H1 (cell line): ENCODE measurements at regions not wholly inside any gene's neighbourhood (a gene's known extent, or its start where the extent isn't known, plus 50 kb on each side); places are given as distances from the start of the nearest gene placed in this dataset.

Experiments
- CTCF ChIA-PET: fragments of 300-600 bp; sonication (Branson Sonifier 250); formaldehyde crosslinking; loops from one replicate; lab custom pipeline; 2021; ENCODE audit not compliant: partially characterized antibody; lab: Charles Lee
- POLR2A ChIA-PET: fragments of 300-600 bp; sonication (Branson Sonifier 250); formaldehyde crosslinking; loops from one replicate; lab custom pipeline; 2021; ENCODE audit warnings: inconsistent platforms; ENCODE audit not compliant: partially characterized antibody; lab: Charles Lee
- DNase-seq, 2 experiments: peaks; one replicate each; pipeline versions ENCODE4 v3.0.0 to v3.0.0-alpha.2; 2010 to 2022; ENCODE audit warnings: low spot score in 2 of 2, low read depth in 1 of 2, mixed read lengths in 1 of 2
- FAIRE-seq: peaks from 2 replicates; lab custom pipeline; 2011; peaks lifted over from hg19 to GRCh38; lab: Jason Lieb, UNC
- H2AFZ ChIP-seq: 2 replicates; pipeline ENCODE4 v1.8.1; 2012; ENCODE audit warnings: low read length, inconsistent platforms
- H2AK5ac ChIP-seq: 2 replicates; pipeline ENCODE4 v1.6.1; 2013; ENCODE audit warnings: low read depth, low read length
- H2BK120ac ChIP-seq: replicated peaks from 2 replicates; pipeline ENCODE3; 2013; ENCODE audit warnings: low read depth, low read length, inconsistent platforms
- H2BK12ac ChIP-seq: 2 replicates; pipeline ENCODE4 v1.6.1; 2013; ENCODE audit warnings: low read depth, low read length
- H2BK15ac ChIP-seq: 2 replicates; pipeline ENCODE4 v1.6.1; 2013; ENCODE audit warnings: low read length
- H2BK20ac ChIP-seq: 2 replicates; pipeline ENCODE4 v1.6.1; 2013; ENCODE audit warnings: low read length
- H2BK5ac ChIP-seq: 2 replicates; pipeline ENCODE4 v1.6.1; 2013; ENCODE audit warnings: low read depth, low read length
- H3K14ac ChIP-seq: 2 replicates; pipeline ENCODE4 v1.6.1; 2013; ENCODE audit warnings: inconsistent platforms; ENCODE audit not compliant: insufficient read length
- H3K18ac ChIP-seq: 2 replicates; pipeline ENCODE4 v1.6.1; 2013; ENCODE audit warnings: low read length; ENCODE audit errors: extremely low read depth
- H3K23ac ChIP-seq: 2 replicates; pipeline ENCODE4 v1.6.1; 2013; ENCODE audit warnings: inconsistent platforms; ENCODE audit not compliant: insufficient read length
- H3K23me2 ChIP-seq: 2 replicates; pipeline ENCODE4 v1.6.1; 2013; ENCODE audit warnings: low read depth, low read length
- H3K27ac ChIP-seq: 2 replicates; pipeline ENCODE4 v1.6.1; 2011; ENCODE audit warnings: low read depth, low read length, inconsistent platforms
- H3K27me3 ChIP-seq, 4 experiments: replicated peaks in 1 of 4; 1 replicate in 1 of 4; 2 replicates in 3 of 4; pipeline versions ENCODE4 v1.6.1 to v1.8.1; 2011 to 2013; ENCODE audit warnings: low read length in 3 of 4, mild to moderate bottlenecking in 3 of 4, inconsistent platforms in 2 of 4, mixed read lengths in 2 of 4, moderate library complexity in 1 of 4; ENCODE audit not compliant: control insufficient read depth in 3 of 4, insufficient read depth in 3 of 4; ENCODE audit errors: extremely low read depth in 1 of 4
- H3K36me3 ChIP-seq, 4 experiments: 2 replicates each; pipeline versions ENCODE4 v1.6.1 to v1.8.1; 2011 to 2013; ENCODE audit warnings: mild to moderate bottlenecking in 4 of 4, low read length in 3 of 4, moderate library complexity in 2 of 4, control low read depth in 1 of 4, inconsistent platforms in 1 of 4; ENCODE audit not compliant: insufficient read depth in 4 of 4, control insufficient read depth in 2 of 4
- H3K4ac ChIP-seq: replicated peaks from 2 replicates; pipeline ENCODE3; 2013; ENCODE audit warnings: low read length, low read depth, mixed read lengths, inconsistent platforms; ENCODE audit not compliant: insufficient read length
- H3K4me1 ChIP-seq, 4 experiments: replicated peaks in 1 of 4; 1 replicate in 1 of 4; 2 replicates in 3 of 4; pipeline versions ENCODE4 v1.6.1 to v1.8.1; 2011 to 2013; ENCODE audit warnings: low read length in 3 of 4, inconsistent platforms in 2 of 4, mixed read lengths in 1 of 4; ENCODE audit not compliant: insufficient read depth in 4 of 4, control insufficient read depth in 3 of 4
- H3K4me2 ChIP-seq, 2 experiments: 2 replicates each; pipeline versions ENCODE4 v1.6.1 to v1.8.1; 2011 to 2013; ENCODE audit warnings: low read depth in 2 of 2, low read length in 2 of 2, control low read depth in 1 of 2, inconsistent platforms in 1 of 2, mild to moderate bottlenecking in 1 of 2; ENCODE audit not compliant: insufficient read depth in 1 of 2
- H3K4me3 ChIP-seq, 4 experiments: fragments of 200-600, 300-600 bp in 1 of 4; sonication (generic), shearing (Covaris generic), sonication (Bioruptor Twin) in 1 of 4; 2 replicates each; pipeline versions ENCODE4 v1.5.1 to v1.8.1; 2011 to 2016; ENCODE audit warnings: low read length in 4 of 4, low read depth in 3 of 4, control low read depth in 2 of 4, inconsistent platforms in 2 of 4, mild to moderate bottlenecking in 2 of 4, mixed read lengths in 1 of 4, moderate library complexity in 1 of 4; ENCODE audit not compliant: insufficient read depth in 2 of 4; ENCODE audit errors: extremely low read depth in 1 of 4
- H3K56ac ChIP-seq: replicated peaks from 2 replicates; pipeline ENCODE3; 2013; ENCODE audit warnings: low read depth, mild to moderate bottlenecking, mixed read lengths, low read length, inconsistent platforms; ENCODE audit not compliant: insufficient read length
- H3K79me1 ChIP-seq: 2 replicates; pipeline ENCODE4 v1.6.1; 2013; ENCODE audit warnings: low read depth, low read length, control low read depth
- H3K79me2 ChIP-seq, 2 experiments: 2 replicates each; pipeline versions ENCODE4 v1.6.1 to v1.8.1; 2012 to 2013; ENCODE audit warnings: low read length in 2 of 2, mild to moderate bottlenecking in 2 of 2, inconsistent platforms in 1 of 2; ENCODE audit not compliant: insufficient read depth in 2 of 2, control insufficient read depth in 1 of 2
- H3K9ac ChIP-seq, 4 experiments: replicated peaks in 1 of 4; 1 replicate in 1 of 4; 2 replicates in 3 of 4; pipeline versions ENCODE4 v1.6.1 to v1.8.1; 2011 to 2013; ENCODE audit warnings: low read depth in 3 of 4, low read length in 3 of 4, control low read depth in 2 of 4, mild to moderate bottlenecking in 2 of 4, moderate library complexity in 2 of 4, inconsistent platforms in 1 of 4; ENCODE audit errors: extremely low read depth in 1 of 4
- H3K9me3 ChIP-seq, 2 experiments: 2 replicates each; pipeline versions ENCODE4 v1.6.1 to v1.8.1; 2012 to 2013; ENCODE audit warnings: mild to moderate bottlenecking in 2 of 2, moderate library complexity in 2 of 2, control low read depth in 1 of 2, inconsistent platforms in 1 of 2, low read depth in 1 of 2, low read length in 1 of 2, mixed read lengths in 1 of 2; ENCODE audit not compliant: insufficient read depth in 2 of 2
- H4K20me1 ChIP-seq, 2 experiments: replicated peaks in 1 of 2; 2 replicates each; pipeline versions ENCODE3 to v1.8.1; 2011 to 2013; ENCODE audit warnings: inconsistent platforms in 2 of 2, low read length in 2 of 2, mild to moderate bottlenecking in 1 of 2; ENCODE audit not compliant: insufficient read depth in 2 of 2, control insufficient read depth in 1 of 2
- H4K5ac ChIP-seq: 2 replicates; pipeline ENCODE4 v1.6.1; 2013; ENCODE audit warnings: low read length, low read depth, mixed read lengths, inconsistent platforms; ENCODE audit not compliant: insufficient read length
- H4K8ac ChIP-seq: 2 replicates; pipeline ENCODE4 v1.8.0; 2013; ENCODE audit warnings: mild to moderate bottlenecking, moderate library complexity, low read length, inconsistent platforms; ENCODE audit not compliant: insufficient read depth; ENCODE audit errors: extremely low read depth
- H4K91ac ChIP-seq: replicated peaks from 2 replicates; pipeline ENCODE3; 2013; ENCODE audit warnings: low read length, mixed read lengths, inconsistent platforms; ENCODE audit not compliant: insufficient read length
- BCL11A ChIP-seq, 2 experiments: IDR thresholded peaks; one replicate each; pipeline ENCODE4 v1.6.1; 2011; ENCODE audit warnings: low read depth in 2 of 2, low read length in 2 of 2, mild to moderate bottlenecking in 2 of 2
- BRCA1 ChIP-seq: IDR thresholded peaks from 2 replicates; pipeline ENCODE4 v1.6.1; 2012; ENCODE audit warnings: low read depth, low read length, improper control_type of control experiment
- CBX5 ChIP-seq: fragments of 300-800, 300-1000 bp; sonication (generic); IDR thresholded peaks from 2 replicates; pipeline ENCODE4 v1.7.1; 2016; ENCODE audit warnings: antibody characterized with exemption, low read length, low read depth
- CHD2 ChIP-seq: IDR thresholded peaks from 2 replicates; pipeline ENCODE4 v1.6.1; 2012; ENCODE audit warnings: low read length, improper control_type of control experiment
- EP300 ChIP-seq, 2 experiments: IDR thresholded peaks; 1 replicate in 1 of 2; 2 replicates in 1 of 2; pipeline ENCODE4 v1.6.1; 2011 to 2012; ENCODE audit warnings: low read depth in 2 of 2, low read length in 2 of 2, mild to moderate bottlenecking in 2 of 2, borderline replicate concordance in 1 of 2, inconsistent platforms in 1 of 2, moderate library complexity in 1 of 2
- GTF2F1 ChIP-seq: IDR thresholded peaks from 2 replicates; pipeline ENCODE4 v1.6.1; 2012; ENCODE audit warnings: low read depth, low read length, improper control_type of control experiment, borderline replicate concordance
- JUND ChIP-seq: IDR thresholded peaks from 2 replicates; pipeline ENCODE4 v1.6.1; 2011; ENCODE audit warnings: mild to moderate bottlenecking, improper control_type of control experiment, low read length
- KDM1A ChIP-seq: fragments of 200-600, 300-600 bp; sonication (generic); IDR thresholded peaks from 2 replicates; pipeline ENCODE4 v1.7.1; 2016; ENCODE audit warnings: mild to moderate bottlenecking, low read length, borderline replicate concordance
- RFX5 ChIP-seq: IDR thresholded peaks from 2 replicates; pipeline ENCODE4 v1.6.1; 2011; ENCODE audit warnings: low read depth, low read length, improper control_type of control experiment, borderline replicate concordance
- RNF2 ChIP-seq: fragments of 200-900, 300-1000 bp; sonication (generic); IDR thresholded peaks from 2 replicates; pipeline ENCODE4 v1.7.1; 2016; ENCODE audit warnings: borderline replicate concordance, low read depth, mild to moderate bottlenecking, antibody characterized with exemption, low read length; ENCODE audit not compliant: poor library complexity, severe bottlenecking; ENCODE audit errors: missing control alignments
- SP1 ChIP-seq: IDR thresholded peaks from 2 replicates; pipeline ENCODE4 v1.6.1; 2011; ENCODE audit warnings: low read depth, low read length
- SRF ChIP-seq: IDR thresholded peaks from 2 replicates; pipeline ENCODE4 v1.6.1; 2011; ENCODE audit warnings: mild to moderate bottlenecking, low read depth, low read length, moderate library complexity
- YY1 ChIP-seq: IDR thresholded peaks from 2 replicates; pipeline ENCODE4 v1.6.1; 2011; ENCODE audit warnings: low read depth, mild to moderate bottlenecking, low read length
- WGBS, 2 experiments: shearing (Covaris generic) in 1 of 2; methylation state at CpG; one replicate each; pipeline versions ENCODE4 v1.1.6 to v1.1.7; 2013 to 2015; ENCODE audit warnings: low lambda C conversion rate in 2 of 2, mixed read lengths in 2 of 2, inconsistent platforms in 1 of 2, low coverage in 1 of 2, missing lambda C conversion rate in 1 of 2; ENCODE audit not compliant: insufficient replicate concordance in 2 of 2, insufficient coverage in 1 of 2, insufficient read length in 1 of 2; ENCODE audit errors: extremely low coverage in 1 of 2, missing lambda C conversion rate in 1 of 2; 5-methylcytosine and 5-hydroxymethylcytosine counted together
- TF ChIP-seq, protein P1 (sequence below): IDR thresholded peaks from 2 replicates; pipeline ENCODE4 v1.6.1; 2011; ENCODE audit warnings: low read length, improper control_type of control experiment

DNA sequence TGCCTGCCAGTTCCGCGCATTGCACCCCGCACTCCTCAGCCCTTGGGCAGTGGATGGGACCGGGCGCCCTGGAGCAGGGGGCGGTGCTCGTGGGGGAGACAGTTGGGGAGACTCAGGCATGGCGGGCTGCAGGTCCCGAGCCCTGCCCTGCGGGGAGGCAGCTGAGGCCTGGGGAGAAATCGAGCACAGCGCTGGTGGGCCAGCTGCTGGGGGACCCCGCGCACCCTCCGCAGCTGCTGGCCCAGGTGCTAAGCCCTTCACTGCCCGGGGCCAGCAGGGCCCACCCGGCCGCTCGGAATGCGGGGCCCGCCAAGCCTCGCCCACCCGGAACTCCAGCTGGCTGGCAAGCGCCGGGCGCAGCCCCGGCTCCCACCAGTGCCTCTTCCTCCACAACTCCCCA lies 488.8 kb upstream of the CHST9 start:
- no peak overlapping the region for H3K9ac ChIP-seq
- no peak overlapping the region for H4K5ac ChIP-seq
- no peak overlapping the region for H3K27ac ChIP-seq
- H2AFZ ChIP-seq: no peak overlapping the region
- no peaks in the 10 kb centered on the region for H3K36me3 ChIP-seq
- no peak overlapping the region for H3K18ac ChIP-seq
- no peak overlapping the region for H4K8ac ChIP-seq
- no peak overlapping the region for H2AK5ac ChIP-seq
- H3K4me1 ChIP-seq: no peaks in the 10 kb centered on the region
- no peak overlapping the region for H2BK5ac ChIP-seq
- peaks cover 0 to 7% of the 10 kb centered on the region in 2 experiments; a peak in 1 of 4 replicates for H3K9me3 ChIP-seq
- H2BK15ac ChIP-seq: no peak overlapping the region
- no peak overlapping the region for H3K4me2 ChIP-seq
- WGBS, 2 experiments: 98% methylated on average over 21 of the region's 27 CpGs; no CpG with 5 or more reads in 1 of the 2 experiments
- H2BK12ac ChIP-seq: no peak overlapping the region
- no peaks in the 10 kb centered on the region for H3K23me2 ChIP-seq
- H3K79me2 ChIP-seq: no peaks in the 10 kb centered on the region
- H3K79me1 ChIP-seq: no peaks in the 10 kb centered on the region
- H3K23ac ChIP-seq: no peak overlapping the region
- no peak overlapping the region for H3K14ac ChIP-seq
- DNase-seq (no peak), FAIRE-seq (no peak)
- no peak overlapping the region for H4K91ac ChIP-seq
- no peak overlapping the region for H3K4ac ChIP-seq
- CTCF ChIA-PET: interaction anchor here (1.2 to 3.9 kb wide), 4 partner anchors 10 to 76 kb away, joined by 4 to 23 read pairs (median 14); no protein-coding TSS in a partner anchor
- H3K4me3 ChIP-seq: no peak overlapping the region
- no peaks in the 10 kb centered on the region for H3K27me3 ChIP-seq
- no peak overlapping the region for H3K56ac ChIP-seq
- H2BK20ac ChIP-seq: no peak overlapping the region
- no peaks in the 10 kb centered on the region for H4K20me1 ChIP-seq
- H2BK120ac ChIP-seq: no peak overlapping the region
- POLR2A ChIA-PET: no interaction called here
- TF ChIP-seq BRCA1: no peak
- no peak for TF ChIP-seq CHD2
- no peak for TF ChIP-seq SP1
- no peak for TF ChIP-seq CBX5
- TF ChIP-seq BCL11A (IDR thresholded peaks at IDR 0.05; ENCODE audit: low read depth in 2 of 2, low read length in 2 of 2): no peak
- no peak for TF ChIP-seq KDM1A
- TF ChIP-seq, protein P1, sequence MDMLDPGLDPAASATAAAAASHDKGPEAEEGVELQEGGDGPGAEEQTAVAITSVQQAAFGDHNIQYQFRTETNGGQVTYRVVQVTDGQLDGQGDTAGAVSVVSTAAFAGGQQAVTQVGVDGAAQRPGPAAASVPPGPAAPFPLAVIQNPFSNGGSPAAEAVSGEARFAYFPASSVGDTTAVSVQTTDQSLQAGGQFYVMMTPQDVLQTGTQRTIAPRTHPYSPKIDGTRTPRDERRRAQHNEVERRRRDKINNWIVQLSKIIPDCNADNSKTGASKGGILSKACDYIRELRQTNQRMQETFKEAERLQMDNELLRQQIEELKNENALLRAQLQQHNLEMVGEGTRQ: no peak
- no peak for TF ChIP-seq GTF2F1
- TF ChIP-seq RNF2: no peak
- TF ChIP-seq RFX5: no peak
- no peak for TF ChIP-seq YY1
- TF ChIP-seq JUND: no peak
- TF ChIP-seq SRF: no peak
- no peak for TF ChIP-seq EP300 (IDR thresholded peaks at IDR 0.05; ENCODE audit: borderline replicate concordance in 1 of 2, low read depth in 2 of 2, low read length in 2 of 2)
